DND-41 (cell line): ENCODE measurements at regions not wholly inside any gene's neighbourhood (a gene's known extent, or its start where the extent isn't known, plus 50 kb on each side); places are given as distances from the start of the nearest gene placed in this dataset.
A peak's percentile ranks its signal among the peaks of the same experiment; 100 is the strongest.

ENCODE experiments used
- ATAC-seq: fragments of 200-7000 bp; cut with Tn5 transposase; 3 replicates; pipeline ENCODE4 v1.9.1; 2021; ENCODE audit warnings: low read depth; ENCODE audit not compliant: insufficient read depth
- DNase-seq: peaks from one replicate; pipeline ENCODE4 v3.0.0-alpha.2; 2020
- H2AFZ ChIP-seq: 2 replicates; pipeline ENCODE4 v1.6.0; 2012; ENCODE audit warnings: low read depth, low read length
- H3K27ac ChIP-seq: 2 replicates; pipeline ENCODE4 v1.5.1; 2012; ENCODE audit warnings: low read length, inconsistent platforms
- H3K27me3 ChIP-seq: fragments of 200-600 bp; sonication (generic); 2 replicates; pipeline ENCODE4 v1.6.0; 2012; ENCODE audit warnings: low read length, mild to moderate bottlenecking, inconsistent platforms; ENCODE audit not compliant: insufficient read depth, poor library complexity
- H3K36me3 ChIP-seq: 2 replicates; pipeline ENCODE4 v1.5.1; 2012; ENCODE audit warnings: low read length, inconsistent platforms; ENCODE audit not compliant: insufficient read depth
- H3K4me1 ChIP-seq: 2 replicates; pipeline ENCODE4 v1.5.1; 2012; ENCODE audit warnings: mild to moderate bottlenecking, low read length; ENCODE audit not compliant: insufficient read depth
- H3K4me2 ChIP-seq: 2 replicates; pipeline ENCODE4 v1.6.0; 2012; ENCODE audit warnings: mild to moderate bottlenecking, moderate library complexity, low read length, inconsistent platforms; ENCODE audit not compliant: insufficient read depth
- H3K4me3 ChIP-seq, 2 experiments: fragments of 200-600 bp in 1 of 2; shearing (Covaris generic) in 1 of 2; 2 replicates each; pipeline ENCODE4 v1.5.1; 2012 to 2016; ENCODE audit warnings: inconsistent platforms in 2 of 2, low read length in 2 of 2, mild to moderate bottlenecking in 2 of 2, low read depth in 1 of 2, moderate library complexity in 1 of 2
- H3K79me2 ChIP-seq: 2 replicates; pipeline ENCODE4 v1.6.0; 2012; ENCODE audit warnings: low read length, inconsistent platforms; ENCODE audit not compliant: insufficient read depth
- H3K9ac ChIP-seq: 2 replicates; pipeline ENCODE4 v1.6.0; 2012; ENCODE audit warnings: low read depth, mild to moderate bottlenecking, inconsistent platforms, low read length, moderate library complexity
- H3K9me3 ChIP-seq: 2 replicates; pipeline ENCODE4 v1.5.1; 2012; ENCODE audit warnings: low read length, moderate library complexity, mild to moderate bottlenecking, inconsistent platforms; ENCODE audit not compliant: insufficient read depth, severe bottlenecking
- H4K20me1 ChIP-seq: 2 replicates; pipeline ENCODE4 v1.6.0; 2012; ENCODE audit warnings: low read length; ENCODE audit not compliant: insufficient read depth
- CTCF ChIP-seq: IDR thresholded peaks from 2 replicates; pipeline ENCODE4 v1.5.1; 2012; ENCODE audit warnings: borderline replicate concordance, low read length, moderate library complexity, mild to moderate bottlenecking; ENCODE audit not compliant: poor library complexity, severe bottlenecking; ENCODE audit errors: extremely low read depth
- EZH2 ChIP-seq: IDR thresholded peaks from 3 replicates; pipeline ENCODE4 v1.6.1; 2012; ENCODE audit warnings: borderline replicate concordance, low read depth, mild to moderate bottlenecking, moderate library complexity, low read length, inconsistent platforms; ENCODE audit not compliant: severe bottlenecking

DNA sequence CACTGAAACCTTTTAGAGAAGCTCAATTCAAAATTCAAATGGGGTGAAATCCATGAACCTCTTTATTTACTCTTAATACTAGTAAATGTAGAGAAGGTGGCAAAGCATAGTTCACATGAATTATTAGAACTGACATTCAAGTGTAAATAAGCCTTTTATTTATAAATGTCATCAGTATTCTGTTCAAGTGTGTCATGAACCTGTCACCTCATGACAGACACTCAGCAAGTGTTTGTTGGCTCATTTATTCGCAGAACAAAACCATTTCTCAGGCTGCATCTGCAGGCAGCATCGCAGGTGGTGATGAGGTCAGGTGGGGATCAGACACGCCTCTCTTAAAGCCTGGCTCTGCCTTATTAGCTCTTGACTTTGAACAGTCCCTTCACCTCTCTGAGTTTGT lies 116.6 kb downstream of the SETD4 start:
- H3K36me3 ChIP-seq = no peaks in the 10 kb centered on the region
- H3K9ac ChIP-seq = no peak overlapping the region
- no peak overlapping the region for H3K4me3 ChIP-seq
- ATAC-seq (no peak), DNase-seq (no peak)
- H3K27ac ChIP-seq = no peak overlapping the region
- H3K9me3 ChIP-seq = no peaks in the 10 kb centered on the region
- no peak overlapping the region for H3K4me2 ChIP-seq
- H3K79me2 ChIP-seq = no peaks in the 10 kb centered on the region
- TF ChIP-seq EZH2 = no peak
- TF ChIP-seq CTCF = no peak
- no peaks in the 10 kb centered on the region for H3K4me1 ChIP-seq
- no peaks in the 10 kb centered on the region for H4K20me1 ChIP-seq
- no peak overlapping the region for H2AFZ ChIP-seq
- H3K27me3 ChIP-seq = peaks cover 9% of the 10 kb centered on the region

GRCh38 chr21:35942211-35943144 lies 117.8 kb downstream of the SETD4 start:
- no peaks in the 10 kb centered on the region for H3K79me2 ChIP-seq
- H3K4me2 ChIP-seq = no peak overlapping the region
- no peak overlapping the region for H3K27ac ChIP-seq
- no peak for ATAC-seq
- H3K4me3 ChIP-seq = no peak overlapping the region
- no peaks in the 10 kb centered on the region for H3K36me3 ChIP-seq
- no peak overlapping the region for H3K9ac ChIP-seq
- no peak for DNase-seq
- no peak for TF ChIP-seq EZH2
- no peak for TF ChIP-seq CTCF
- peaks cover 9% of the 10 kb centered on the region for H3K27me3 ChIP-seq
- no peaks in the 10 kb centered on the region for H3K4me1 ChIP-seq
- H2AFZ ChIP-seq = no peak overlapping the region
- no peaks in the 10 kb centered on the region for H3K9me3 ChIP-seq
- H4K20me1 ChIP-seq = no peaks in the 10 kb centered on the region

DNA sequence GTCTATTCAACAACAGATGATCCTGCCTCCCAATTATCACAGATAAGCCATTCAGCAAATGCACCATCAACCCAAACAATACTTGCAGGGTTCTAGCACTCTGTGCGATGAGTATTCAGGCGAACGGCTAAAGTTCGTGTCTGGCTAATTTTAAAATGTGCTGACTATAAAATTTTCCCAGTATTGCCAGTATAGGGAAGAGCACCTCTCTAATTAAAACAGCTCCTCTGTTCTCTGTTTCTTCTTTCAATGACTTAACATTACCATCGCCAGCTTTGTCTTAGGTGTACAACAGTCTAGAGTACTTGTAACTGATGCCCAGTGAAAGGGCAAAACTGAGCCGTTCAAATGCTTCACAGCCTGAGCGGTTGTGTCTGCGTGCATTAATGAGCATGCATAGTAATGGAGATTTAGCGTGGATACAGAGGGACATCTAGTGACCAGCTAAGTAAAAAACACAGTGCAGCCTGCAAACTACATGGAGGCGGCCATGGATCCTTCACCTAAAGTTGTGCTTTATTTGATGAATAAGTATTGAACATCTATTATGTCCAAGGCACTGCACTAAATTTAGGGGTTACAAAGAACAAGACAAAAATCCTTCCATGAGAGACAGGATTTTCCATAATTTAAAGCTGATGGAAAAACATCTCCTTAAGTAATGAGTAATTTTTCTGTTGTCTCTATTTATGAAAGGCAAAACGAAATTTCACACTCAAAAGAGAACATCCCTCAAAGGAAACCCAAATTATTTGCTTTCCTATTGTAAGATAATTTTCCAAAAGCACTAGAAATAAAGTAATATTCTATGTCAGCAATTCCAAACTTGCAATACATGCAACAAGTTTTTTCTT lies 120.0 kb downstream of the SETD4 start:
- H2AFZ ChIP-seq = no peak overlapping the region
- H3K4me2 ChIP-seq = no peak overlapping the region

More for the DNA sequence above, 120.0 kb downstream of the SETD4 start:
- Histone ChIP-seq H3K4me1 (no peaks in the 10 kb centered on the region), H3K36me3 (no peaks in the 10 kb centered on the region), H3K9me3 (no peaks in the 10 kb centered on the region), H3K79me2 (no peaks in the 10 kb centered on the region), H3K27me3 (peaks cover 9% of the 10 kb centered on the region), H3K4me3 (no peak overlapping the region), H3K27ac (no peak overlapping the region), H3K9ac (no peak overlapping the region), H4K20me1 (no peaks in the 10 kb centered on the region)
- ATAC-seq (peak; percentile 92), DNase-seq (peak; percentile 37)
- TF ChIP-seq EZH2 (no peak), CTCF (peak; percentile 68)
